ENCODE measurements at regions not wholly inside any gene's neighbourhood (a gene's known extent, or its start where the extent isn't known, plus 50 kb on each side); places are given as distances from the start of the nearest gene placed in this dataset.

DNA sequence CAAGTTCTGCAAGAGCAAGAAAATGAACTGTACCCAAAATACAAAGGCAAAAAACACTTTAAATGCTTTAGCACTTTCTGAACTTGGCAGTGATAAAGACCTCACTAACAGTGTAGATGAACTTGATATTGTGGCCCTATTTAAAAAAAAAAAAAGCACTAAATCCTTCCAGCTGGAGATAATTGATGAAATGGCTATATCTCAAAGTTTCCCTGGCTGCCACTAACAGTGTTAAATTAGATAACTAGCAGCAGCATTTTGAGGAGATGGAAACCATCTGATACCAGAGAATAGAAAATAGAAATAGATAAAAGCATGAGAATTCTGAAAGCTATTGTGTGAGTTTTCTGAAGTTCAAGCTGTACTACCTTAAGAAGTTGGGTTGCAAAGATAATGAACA is 317.2 kb downstream of the RWDD3 start (continued):
- TF ChIP-seq CERS6 (CRISPR knock-in tag; IDR thresholded peaks at IDR 0.05), result no peak
- no peak for TF ChIP-seq ZNF205 (CRISPR knock-in tag; IDR thresholded peaks at IDR 0.05)
- TF ChIP-seq ZSCAN31 (CRISPR knock-in tag; IDR thresholded peaks at IDR 0.05; ENCODE audit: low read depth), result no peak

DNA sequence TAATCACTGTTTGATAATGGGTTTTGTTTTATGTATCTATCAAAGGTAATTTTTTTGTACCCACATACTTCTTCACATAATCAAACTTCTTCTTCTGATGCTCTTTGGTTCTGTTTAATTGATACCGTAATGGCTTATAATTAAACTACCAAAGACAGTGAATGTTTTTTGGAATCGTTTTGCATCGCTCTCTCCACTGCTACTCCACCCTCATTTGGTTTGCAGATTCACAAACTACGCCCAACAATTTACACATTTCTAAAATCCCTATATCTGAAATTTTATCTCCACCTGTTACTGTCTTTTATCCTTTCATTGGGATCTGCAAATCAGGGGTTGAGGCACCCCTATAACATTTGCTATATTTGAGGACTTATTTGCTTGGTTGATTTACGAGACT is 319.6 kb downstream of the RWDD3 start:
- no TSS peak for BruUV-seq (replicated peaks)
- ATAC-seq (no peak), DNase-seq (ENCODE audit: low spot score) (no peak), FAIRE-seq (no peak)
- no peak overlapping the region for H3K9ac ChIP-seq (ENCODE audit: insufficient read depth, low read depth, low read length)
- peaks cover 17% of the 10 kb centered on the region; the same call in 1 of the 2 replicates for H3K9me3 ChIP-seq (ENCODE audit: low read length)
- H4K20me1 ChIP-seq (ENCODE audit: insufficient read depth, low read length), result no peaks in the 10 kb centered on the region
- 18% methylated on average over 5 of the region's 5 CpGs for WGBS (ENCODE audit: low lambda C conversion rate)
- H3K27ac ChIP-seq (ENCODE audit: extremely low read length, insufficient read depth, low read length), result no peak overlapping the region
- H3K4me1 ChIP-seq (ENCODE audit: insufficient read depth, low read length), result no peaks in the 10 kb centered on the region
- H2AFZ ChIP-seq (ENCODE audit: low read length), result no peak overlapping the region
- H3K79me2 ChIP-seq (ENCODE audit: insufficient read depth, low read length), result no peaks in the 10 kb centered on the region
- H3K4me3 ChIP-seq (replicated peaks in 1 of 3; ENCODE audit: insufficient read depth in 1 of 3, low read depth in 2 of 3, low read length in 3 of 3), result no peak overlapping the region
- no peaks in the 10 kb centered on the region for H3K36me3 ChIP-seq (replicated peaks in 1 of 2; ENCODE audit: control insufficient read depth in 1 of 2, insufficient read depth in 2 of 2, low read length in 2 of 2)
- intact Hi-C loops (cut with micrococcal nuclease; ENCODE audit: unreplicated experiment), result no loop called here
- H3K4me2 ChIP-seq (ENCODE audit: low read depth, low read length), result no peak overlapping the region
- CTCF ChIA-PET (ENCODE audit: low intra/inter-chr PET ratio, low total read pairs), result no interaction called here
- H3K27me3 ChIP-seq (ENCODE audit: control insufficient read depth in 1 of 2, insufficient read depth in 2 of 2, low read length in 2 of 2), result no peaks in the 10 kb centered on the region
- in situ Hi-C loops (cut with HindIII; ENCODE audit: extremely low pct_ligation_motif_present, low pct_unique_long_range_greater_than_20kb), result no loop called here
- TF ChIP-seq ZNF234 (CRISPR knock-in tag; conservative IDR thresholded peaks at IDR 0.05) (no peak), ARID2 (CRISPR knock-in tag; IDR thresholded peaks at IDR 0.05; ENCODE audit: borderline replicate concordance) (no peak), ZNF143 (CRISPR knock-in tag; IDR thresholded peaks at IDR 0.05) (no peak), TBX3 (IDR thresholded peaks at IDR 0.05; ENCODE audit: borderline replicate concordance) (no peak), ZNF18 (CRISPR knock-in tag; IDR thresholded peaks at IDR 0.05; ENCODE audit: insufficient replicate concordance) (no peak), ZNF629 (CRISPR knock-in tag; conservative IDR thresholded peaks at IDR 0.05) (no peak), MEIS1 (CRISPR knock-in tag; IDR thresholded peaks at IDR 0.05; ENCODE audit: borderline replicate concordance) (no peak), ZNF574 (CRISPR knock-in tag; IDR thresholded peaks at IDR 0.05) (no peak), HNF4A (CRISPR knock-in tag; IDR thresholded peaks at IDR 0.05) (no peak), NFYB (CRISPR knock-in tag; IDR thresholded peaks at IDR 0.05) (no peak), ZEB1 (IDR thresholded peaks at IDR 0.05; ENCODE audit: insufficient replicate concordance, low read depth) (no peak), ZNF660 (CRISPR knock-in tag; IDR thresholded peaks at IDR 0.05; ENCODE audit: borderline replicate concordance, low read depth) (no peak)
- TF ChIP-seq, protein P1, sequence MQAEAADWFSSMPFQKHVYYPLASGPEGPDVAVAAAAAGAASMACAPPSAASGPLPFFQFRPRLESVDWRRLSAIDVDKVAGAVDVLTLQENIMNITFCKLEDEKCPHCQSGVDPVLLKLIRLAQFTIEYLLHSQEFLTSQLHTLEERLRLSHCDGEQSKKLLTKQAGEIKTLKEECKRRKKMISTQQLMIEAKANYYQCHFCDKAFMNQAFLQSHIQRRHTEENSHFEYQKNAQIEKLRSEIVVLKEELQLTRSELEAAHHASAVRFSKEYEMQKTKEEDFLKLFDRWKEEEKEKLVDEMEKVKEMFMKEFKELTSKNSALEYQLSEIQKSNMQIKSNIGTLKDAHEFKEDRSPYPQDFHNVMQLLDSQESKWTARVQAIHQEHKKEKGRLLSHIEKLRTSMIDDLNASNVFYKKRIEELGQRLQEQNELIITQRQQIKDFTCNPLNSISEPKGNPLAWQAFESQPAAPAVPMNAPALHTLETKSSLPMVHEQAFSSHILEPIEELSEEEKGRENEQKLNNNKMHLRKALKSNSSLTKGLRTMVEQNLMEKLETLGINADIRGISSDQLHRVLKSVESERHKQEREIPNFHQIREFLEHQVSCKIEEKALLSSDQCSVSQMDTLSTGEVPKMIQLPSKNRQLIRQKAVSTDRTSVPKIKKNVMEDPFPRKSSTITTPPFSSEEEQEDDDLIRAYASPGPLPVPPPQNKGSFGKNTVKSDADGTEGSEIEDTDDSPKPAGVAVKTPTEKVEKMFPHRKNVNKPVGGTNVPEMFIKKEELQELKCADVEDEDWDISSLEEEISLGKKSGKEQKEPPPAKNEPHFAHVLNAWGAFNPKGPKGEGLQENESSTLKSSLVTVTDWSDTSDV (CRISPR knock-in tag; IDR thresholded peaks at IDR 0.05), result no peak
- POLR2A ChIA-PET, result no interaction called here
